Posterior vena cava (tissue), 2 donors: ENCODE measurements at regions not wholly inside any gene's neighbourhood (a gene's known extent, or its start where the extent isn't known, plus 50 kb on each side); places are given as distances from the start of the nearest gene placed in this dataset.

Experiments
- DNase-seq: peaks from one replicate; pipeline ENCODE4 v3.0.0-alpha.2; 2020; ENCODE audit warnings: low spot score
- intact Hi-C, 2 donors: fragments of 100-400 bp; cut with DNase I; formaldehyde crosslinking; loops; one replicate each; pipeline versions ENCODE4 v1.14.1 to v1.14.2; 2022 to 2023
- donor health status: DM: yes; HTN: yes; CAD: no.
- donor health status: DM: yes; HTN: yes; CAD: no.

DNA sequence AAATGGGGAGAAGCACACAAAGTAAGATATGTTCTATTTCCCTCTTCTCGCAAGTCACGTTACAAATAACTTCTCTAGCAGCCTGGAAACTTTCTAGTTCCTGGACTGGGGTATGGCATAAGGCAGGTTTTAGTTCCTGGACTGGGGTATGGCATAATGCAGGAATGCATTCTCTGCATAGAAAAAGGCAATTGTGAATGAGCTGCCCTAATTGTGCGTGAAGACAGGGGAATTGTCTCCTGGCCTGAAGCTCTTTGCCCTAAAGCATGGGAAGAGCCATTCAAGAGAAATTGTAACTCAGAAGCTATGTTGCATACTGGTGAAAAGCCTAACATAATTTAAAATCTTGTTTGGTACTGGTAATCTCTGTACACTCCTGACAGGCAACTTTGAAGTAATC lies 54.3 kb upstream of the CBLB start:
- no peak for DNase-seq
- intact Hi-C loops = no loop called here

GRCh38 chr3:105927741-105928140 lies 58.9 kb upstream of the CBLB start:
- DNase-seq = no peak
- intact Hi-C loops = no loop called here

GRCh38 chr3:105930733-105931132 lies 61.9 kb upstream of the CBLB start:
- DNase-seq = no peak
- intact Hi-C loops = no loop called here

- no peak for DNase-seq
- intact Hi-C loops = no loop called here
Measured at GRCh38 chr3:105931500-105931899, 62.7 kb upstream of the CBLB start.

- no peak for DNase-seq
- intact Hi-C loops = no loop called here
Measured at GRCh38 chr3:105933871-105934270, 65.1 kb upstream of the CBLB start.

DNA sequence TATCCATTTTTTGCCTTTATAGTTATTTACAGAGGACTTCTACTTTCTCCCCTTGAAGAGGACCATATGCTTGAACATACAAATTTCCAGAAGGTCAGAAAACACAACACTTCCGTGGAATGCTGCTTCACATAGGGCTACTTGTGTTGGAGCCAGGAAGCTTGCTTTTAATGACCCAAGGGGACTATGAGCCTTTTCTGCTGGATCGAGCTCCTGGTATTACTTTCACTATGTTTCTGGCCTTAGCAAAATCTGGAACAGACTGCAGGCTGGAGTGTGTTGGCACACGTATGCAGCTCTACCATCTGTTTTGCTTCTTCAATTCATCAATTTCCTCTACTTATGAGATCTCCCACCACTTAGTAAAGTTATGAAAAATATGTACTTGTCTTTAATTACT lies 69.3 kb upstream of the CBLB start:
- intact Hi-C loops = no loop called here
- DNase-seq = no peak

- intact Hi-C loops = no loop called here
Measured at GRCh38 chr3:105938806-105939205, 70.0 kb upstream of the CBLB start.

DNA sequence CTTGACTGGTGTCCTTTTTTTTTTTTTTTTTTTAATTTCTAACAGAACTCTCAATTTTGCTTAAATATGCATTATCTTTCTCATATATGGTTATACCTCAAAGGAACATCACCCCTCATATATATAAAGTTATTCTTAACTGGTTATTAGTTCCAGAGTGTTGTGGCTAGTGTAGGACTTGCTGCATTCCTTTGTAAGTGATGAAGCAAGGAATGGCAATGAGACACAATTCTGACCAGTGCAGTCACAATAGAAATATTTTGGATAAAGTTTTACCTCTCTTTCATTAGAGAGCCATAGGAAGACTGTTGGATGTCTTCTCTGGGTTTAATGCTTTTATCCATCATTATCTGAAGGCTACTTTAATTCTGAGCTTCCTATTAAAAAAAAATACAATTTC lies 75.5 kb upstream of the CBLB start:
- intact Hi-C loops = no loop called here

More at GRCh38 chr3:105938806-105939205, 70.0 kb upstream of the CBLB start:
- DNase-seq = no peak

GRCh38 chr3:105944721-105945120 lies 75.9 kb upstream of the CBLB start:
- no peak for DNase-seq
- intact Hi-C loops = no loop called here

More for the DNA sequence above, 75.5 kb upstream of the CBLB start:
- DNase-seq = no peak

GRCh38 chr3:105948101-105948500 lies 79.3 kb upstream of the CBLB start:
- intact Hi-C loops = no loop called here
- DNase-seq = no peak

DNA sequence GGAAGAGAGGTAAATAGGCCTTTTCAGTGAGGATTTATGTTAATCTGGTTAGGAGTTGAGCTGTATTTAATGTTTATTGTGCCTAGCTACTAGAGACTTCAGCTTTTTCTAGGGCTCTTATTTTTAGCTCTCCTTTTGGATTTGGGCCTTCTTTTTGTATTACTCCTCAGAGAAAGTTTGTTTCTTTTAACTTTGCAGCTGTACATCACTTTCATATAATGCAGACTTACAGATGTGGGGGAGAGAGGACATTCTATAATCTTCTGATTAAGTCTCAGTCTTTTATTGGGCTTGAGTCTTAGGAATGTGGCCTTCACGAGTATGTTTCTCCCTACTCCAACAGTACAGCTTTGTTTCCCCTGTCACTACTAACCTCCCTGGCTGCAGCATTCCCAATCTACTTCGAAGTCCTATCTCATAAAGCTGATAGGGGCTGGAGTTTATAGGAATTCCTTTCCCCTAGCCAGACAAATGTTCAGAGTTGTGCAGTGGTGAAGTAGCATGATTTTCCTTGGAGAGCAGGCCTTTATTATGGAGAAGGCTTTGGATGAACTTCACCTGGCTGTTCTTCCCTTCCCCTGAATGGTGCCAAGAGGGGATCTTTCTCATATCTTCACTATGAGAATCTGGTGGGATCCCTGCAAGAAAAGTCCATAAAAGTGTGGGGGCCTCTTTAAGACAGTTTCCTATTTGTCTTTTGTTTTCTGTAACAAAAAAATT lies 82.2 kb upstream of the CBLB start:
- intact Hi-C loops = no loop called here
- DNase-seq = no peak

DNA sequence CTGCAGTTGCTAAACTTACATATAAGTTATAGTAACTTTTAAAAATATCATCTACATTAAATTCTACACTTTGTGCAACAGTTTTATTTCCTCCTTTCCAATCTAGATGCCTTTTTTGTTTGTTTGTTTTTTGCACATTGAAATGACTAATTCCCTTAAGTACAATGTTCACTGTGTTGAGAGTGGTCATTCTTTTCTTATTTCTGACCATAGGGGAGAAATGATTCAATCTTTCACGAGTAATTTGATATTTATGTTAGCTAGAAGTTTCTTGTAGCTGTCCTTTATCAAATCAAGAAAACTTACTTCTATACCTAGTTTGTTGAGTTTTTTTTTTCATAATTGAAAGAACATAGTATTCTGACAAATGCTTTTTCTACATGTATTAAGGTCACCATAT lies 85.0 kb upstream of the CBLB start:
- intact Hi-C loops = no loop called here
- no peak for DNase-seq

DNA sequence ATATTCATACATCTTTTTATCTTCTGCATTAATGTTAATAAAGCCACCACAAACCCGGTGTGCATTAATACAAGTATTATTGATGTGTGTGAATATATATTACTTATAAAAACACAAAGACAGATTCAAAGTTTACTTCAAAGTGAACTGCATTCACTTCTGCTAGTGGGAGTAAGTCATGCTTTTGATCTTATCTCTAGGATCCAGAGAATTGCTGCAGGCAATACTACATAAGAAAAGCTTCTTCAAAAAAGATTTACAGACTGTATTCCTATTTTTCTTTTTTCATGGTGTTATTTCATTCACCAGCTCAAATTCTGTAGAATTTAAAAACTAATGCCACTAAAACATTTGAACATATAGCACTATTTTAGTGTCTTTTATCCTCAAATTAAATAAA lies 87.5 kb upstream of the CBLB start:
- intact Hi-C loops = no loop called here
- DNase-seq = no peak

DNA sequence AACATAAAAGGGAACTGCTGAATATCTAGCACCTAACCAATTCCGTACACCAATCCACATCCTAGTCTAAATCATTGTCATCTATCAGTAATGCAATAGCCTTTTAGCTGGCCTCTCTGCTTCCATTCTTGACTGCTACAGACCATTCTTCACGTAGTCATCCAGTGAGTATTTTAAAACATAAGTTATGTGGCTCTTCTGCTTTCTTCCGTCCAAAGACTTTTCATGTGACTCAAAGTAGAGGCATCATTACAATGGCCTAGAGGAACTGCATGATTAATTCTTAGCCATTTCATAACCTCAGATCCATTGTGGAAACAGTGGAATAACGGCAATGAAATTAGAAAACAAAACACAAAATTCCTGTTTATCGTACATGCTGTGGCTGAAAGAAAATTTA lies 88.9 kb upstream of the CBLB start:
- intact Hi-C loops = no loop called here
- no peak for DNase-seq

DNA sequence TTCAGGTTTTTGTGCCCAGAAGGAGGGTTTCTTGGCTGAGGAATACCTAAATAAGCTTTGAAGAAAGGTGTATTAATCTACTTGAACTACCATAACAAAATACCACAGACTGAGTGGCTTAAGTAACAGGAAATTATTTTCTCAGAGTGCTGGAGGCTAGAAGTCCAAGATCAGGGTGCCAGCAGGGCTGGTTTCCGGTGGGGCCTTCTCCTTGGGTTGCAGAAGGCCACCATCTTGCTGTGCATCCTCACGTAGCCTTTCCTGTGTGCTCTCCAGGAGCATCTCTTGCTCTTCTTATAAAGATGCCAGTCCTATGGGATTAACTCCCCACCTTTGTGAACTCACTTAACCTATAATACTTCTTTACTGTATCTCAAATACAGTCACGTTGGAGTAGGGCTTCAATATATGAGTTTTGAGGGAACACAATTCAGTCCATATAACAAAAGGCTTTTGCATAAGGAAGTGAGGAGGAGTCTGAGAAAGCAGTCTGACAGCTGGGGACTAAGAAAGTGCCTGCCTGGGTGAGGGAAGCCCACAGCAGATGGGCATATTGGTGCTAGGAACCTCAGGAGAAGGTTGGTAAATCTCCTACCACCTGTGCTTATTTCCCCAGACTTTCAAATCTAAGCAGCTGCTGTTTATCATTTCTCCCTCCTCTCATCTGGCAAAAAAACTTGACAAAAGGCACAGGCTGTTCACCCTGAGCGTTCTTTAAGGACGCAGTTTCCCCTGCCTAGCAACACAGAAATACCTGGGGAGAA lies 89.6 kb upstream of the CBLB start:
- DNase-seq = no peak
- intact Hi-C loops = no loop called here

DNA sequence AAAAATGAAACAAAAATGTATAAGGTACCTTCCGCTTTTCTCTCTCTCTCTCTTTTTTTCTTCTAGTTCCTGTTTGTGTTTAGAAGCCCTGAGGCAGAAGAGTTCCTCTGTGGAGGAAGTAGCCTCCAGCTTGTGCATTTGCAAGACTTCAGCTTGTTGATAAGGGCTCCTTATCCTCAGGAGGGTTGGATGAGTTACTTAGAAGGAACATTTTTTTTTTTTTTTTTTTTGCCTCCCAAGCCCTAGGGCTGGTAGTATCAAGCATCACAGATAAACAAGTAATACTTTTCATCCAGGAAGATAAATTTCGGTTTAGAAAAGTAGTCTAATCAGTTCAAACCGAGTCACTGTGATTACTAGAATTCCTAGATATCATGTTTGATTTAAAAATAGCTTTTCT lies 91.0 kb upstream of the CBLB start:
- intact Hi-C loops = no loop called here
- DNase-seq = no peak

DNA sequence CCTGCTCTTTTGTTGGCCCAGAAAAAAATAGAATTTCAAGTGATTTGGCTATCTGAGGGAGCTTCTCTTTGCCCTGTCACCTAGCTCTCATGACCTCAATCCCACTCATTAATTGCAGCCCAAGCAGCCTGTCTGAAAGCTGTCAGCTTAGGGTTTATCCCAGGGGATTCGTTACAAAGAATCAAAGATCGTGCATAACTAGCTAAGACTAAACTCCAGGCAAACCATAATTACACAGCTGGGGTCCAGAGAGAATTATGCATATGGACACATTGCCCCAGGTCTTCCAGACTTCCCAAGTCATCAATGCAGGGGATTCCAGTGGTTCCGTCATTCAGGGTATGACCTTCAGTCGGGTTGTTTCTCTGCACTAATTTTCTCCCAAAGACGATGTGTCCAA lies 91.6 kb upstream of the CBLB start:
- intact Hi-C loops = no loop called here
- DNase-seq = no peak

DNA sequence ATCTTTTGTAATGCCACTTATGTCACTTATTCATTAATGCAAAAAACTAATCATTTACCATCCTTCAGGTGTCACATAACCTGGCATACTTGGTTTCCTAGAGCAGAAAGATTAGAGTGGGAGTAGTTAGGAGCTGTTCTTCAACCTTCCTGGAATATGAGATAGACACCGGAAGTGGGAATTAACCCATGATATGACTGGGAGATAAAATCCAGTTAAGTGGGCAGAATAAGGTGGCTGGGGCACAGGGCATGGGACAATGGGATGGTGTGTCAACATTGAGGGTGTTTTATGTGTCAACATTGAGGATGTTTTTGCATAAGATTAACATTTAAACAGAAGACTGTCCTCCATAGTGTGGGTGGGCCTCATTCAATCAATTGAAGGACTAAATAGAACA lies 94.3 kb upstream of the CBLB start:
- DNase-seq = no peak
- intact Hi-C loops = no loop called here

DNA sequence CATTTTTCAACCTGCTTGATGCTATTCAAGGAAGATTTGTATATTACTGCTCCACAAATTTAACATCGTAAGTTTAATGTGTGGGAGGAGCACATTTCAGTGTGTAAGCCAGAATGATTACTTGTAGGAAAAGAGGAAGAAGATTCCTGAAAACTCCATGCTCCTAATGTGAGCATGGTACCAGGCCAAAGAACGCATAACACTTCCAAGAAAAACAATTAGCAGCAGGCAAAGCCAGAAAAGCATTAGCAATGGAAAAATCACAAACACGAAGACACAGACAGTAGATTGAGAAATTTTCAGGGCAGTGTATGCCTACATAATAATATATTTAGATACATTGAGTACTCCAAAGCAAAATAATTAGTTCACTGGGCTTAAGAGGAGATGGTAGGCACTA lies 96.6 kb upstream of the CBLB start:
- DNase-seq = no peak
- intact Hi-C loops = no loop called here

- intact Hi-C loops = no loop called here
- DNase-seq = no peak
Measured at GRCh38 chr3:105967117-105967516, 98.3 kb upstream of the CBLB start.

DNA sequence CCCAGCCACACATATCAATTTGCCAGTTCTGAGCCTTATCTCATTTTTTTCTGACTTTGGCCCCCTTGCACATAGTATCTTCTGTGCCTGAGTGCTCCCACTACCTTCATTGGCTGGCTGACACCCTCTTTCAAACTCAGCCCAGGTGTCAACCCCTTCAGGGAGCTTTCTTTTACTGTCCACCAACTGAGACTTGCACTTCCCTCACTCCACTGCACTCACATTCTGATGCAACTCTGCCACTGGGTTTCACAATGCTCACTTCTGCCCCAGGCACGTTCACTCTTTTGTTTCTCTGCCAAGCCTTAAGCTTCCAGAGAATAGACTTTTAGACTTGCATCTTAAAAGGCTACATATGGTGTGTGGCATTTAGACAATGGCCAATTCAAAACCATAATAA lies 101.5 kb upstream of the CBLB start:
- intact Hi-C loops = no loop called here
- no peak for DNase-seq
